Panc1 (cell line): ENCODE measurements at regions not wholly inside any gene's neighbourhood (a gene's known extent, or its start where the extent isn't known, plus 50 kb on each side); places are given as distances from the start of the nearest gene placed in this dataset.

Experiments
- SIN3A ChIP-seq: IDR thresholded peaks from 2 replicates; pipeline ENCODE4 v1.6.1; 2012; ENCODE audit warnings: low read depth, mild to moderate bottlenecking, low read length, moderate library complexity, borderline replicate concordance; ENCODE audit not compliant: insufficient read depth
- TF ChIP-seq, protein P1 (sequence below): fragments of 450-650 bp; IDR thresholded peaks from 2 replicates; pipeline ENCODE4 v1.5.1; 2017; ENCODE audit warnings: mild to moderate bottlenecking

GRCh38 chr2:16507655-16508489 lies 157.8 kb downstream of the CYRIA start:
- TF ChIP-seq, protein P1, sequence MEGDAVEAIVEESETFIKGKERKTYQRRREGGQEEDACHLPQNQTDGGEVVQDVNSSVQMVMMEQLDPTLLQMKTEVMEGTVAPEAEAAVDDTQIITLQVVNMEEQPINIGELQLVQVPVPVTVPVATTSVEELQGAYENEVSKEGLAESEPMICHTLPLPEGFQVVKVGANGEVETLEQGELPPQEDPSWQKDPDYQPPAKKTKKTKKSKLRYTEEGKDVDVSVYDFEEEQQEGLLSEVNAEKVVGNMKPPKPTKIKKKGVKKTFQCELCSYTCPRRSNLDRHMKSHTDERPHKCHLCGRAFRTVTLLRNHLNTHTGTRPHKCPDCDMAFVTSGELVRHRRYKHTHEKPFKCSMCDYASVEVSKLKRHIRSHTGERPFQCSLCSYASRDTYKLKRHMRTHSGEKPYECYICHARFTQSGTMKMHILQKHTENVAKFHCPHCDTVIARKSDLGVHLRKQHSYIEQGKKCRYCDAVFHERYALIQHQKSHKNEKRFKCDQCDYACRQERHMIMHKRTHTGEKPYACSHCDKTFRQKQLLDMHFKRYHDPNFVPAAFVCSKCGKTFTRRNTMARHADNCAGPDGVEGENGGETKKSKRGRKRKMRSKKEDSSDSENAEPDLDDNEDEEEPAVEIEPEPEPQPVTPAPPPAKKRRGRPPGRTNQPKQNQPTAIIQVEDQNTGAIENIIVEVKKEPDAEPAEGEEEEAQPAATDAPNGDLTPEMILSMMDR = peak; percentile 88
- no peak for TF ChIP-seq SIN3A
